ENCODE measurements at regions not wholly inside any gene's neighbourhood (a gene's known extent, or its start where the extent isn't known, plus 50 kb on each side); places are given as distances from the start of the nearest gene placed in this dataset.

- TF ChIP-seq REST (IDR thresholded peaks at IDR 0.05; ENCODE audit: insufficient replicate concordance, low read depth) (no peak), CTCF (IDR thresholded peaks at IDR 0.05; ENCODE audit: insufficient read depth, low read length) (no peak), GABPA (IDR thresholded peaks at IDR 0.05; ENCODE audit: low read depth) (no peak), POLR2AphosphoS5 (IDR thresholded peaks at IDR 0.05; ENCODE audit: low read depth) (no peak), SPI1 (IDR thresholded peaks at IDR 0.05; ENCODE audit: borderline replicate concordance, low read depth) (no peak)
These were observed 265.4 kb upstream of the UBE2E3 start for GRCh38 chr2:180715044-180715443.
